PC-9 (cell line): ENCODE measurements at regions not wholly inside any gene's neighbourhood (a gene's known extent, or its start where the extent isn't known, plus 50 kb on each side); places are given as distances from the start of the nearest gene placed in this dataset.

Experiments
- BruUV-seq: library from RNA; stranded (reverse); fragments of 400-500 nt; replicated peaks from 2 replicates; lab custom pipeline; 2021; lab: Mats Ljungman, UMichigan
- CTCF ChIA-PET: fragments of 300-600 bp; sonication (Branson Sonifier 250); formaldehyde crosslinking; loops from one replicate; lab custom pipeline; 2022; ENCODE audit warnings: antibody characterized with exemption; lab: Charles Lee
- POLR2A ChIA-PET: fragments of 300-600 bp; sonication (Branson Sonifier 250); formaldehyde crosslinking; loops from one replicate; lab custom pipeline; 2022; ENCODE audit warnings: antibody characterized with exemption; ENCODE audit not compliant: unreplicated experiment; lab: Charles Lee
- DNase-seq, 2 experiments: peaks; one replicate each; pipeline versions ENCODE4 v3.0.0 to v3.0.0-alpha.2; 2015 to 2022; ENCODE audit warnings: mixed read lengths in 1 of 2
- H2AFZ ChIP-seq: fragments of 200-600 bp; sonication (generic); 2 replicates; pipeline ENCODE4 v1.8.1; 2017; ENCODE audit warnings: antibody characterized with exemption
- H3F3A ChIP-seq: fragments of 200-600 bp; sonication (generic); 2 replicates; pipeline ENCODE4 v1.8.1; 2017; ENCODE audit warnings: antibody characterized with exemption, mild to moderate bottlenecking, low read depth; ENCODE audit not compliant: insufficient read depth
- H3K27ac ChIP-seq: fragments of 200-600 bp; sonication (generic); 2 replicates; pipeline ENCODE4 v1.6.1; 2016; ENCODE audit warnings: mixed run types
- H3K27me3 ChIP-seq: fragments of 200-600 bp; sonication (generic); 2 replicates; pipeline ENCODE4 v1.6.1; 2016; ENCODE audit warnings: low read depth, mixed run types; ENCODE audit not compliant: insufficient read depth
- H3K36me3 ChIP-seq: fragments of 200-600 bp; sonication (generic); 2 replicates; pipeline ENCODE4 v1.6.1; 2016; ENCODE audit warnings: low read depth, mixed run types
- H3K4me1 ChIP-seq: fragments of 200-600 bp; sonication (generic); replicated peaks from 2 replicates; pipeline ENCODE4 v1.6.1; 2016; ENCODE audit warnings: mixed run types; ENCODE audit not compliant: insufficient read depth
- H3K4me2 ChIP-seq: fragments of 200-600 bp; sonication (generic); 2 replicates; pipeline ENCODE4 v1.6.1; 2017; ENCODE audit warnings: mixed run types
- H3K4me3 ChIP-seq: fragments of 200-600 bp; sonication (generic); 2 replicates; pipeline ENCODE4 v1.6.1; 2016; ENCODE audit warnings: mixed run types
- H3K79me2 ChIP-seq: fragments of 200-600 bp; sonication (generic); 2 replicates; pipeline ENCODE4 v1.6.1; 2017; ENCODE audit warnings: low read depth, mixed run types
- H3K9me2 ChIP-seq: fragments of 200-600 bp; sonication (generic); 2 replicates; pipeline ENCODE4 v1.8.1; 2017; ENCODE audit warnings: mild to moderate bottlenecking; ENCODE audit not compliant: insufficient read depth
- H3K9me3 ChIP-seq: fragments of 200-600 bp; sonication (generic); 2 replicates; pipeline ENCODE4 v1.8.1; 2016; ENCODE audit warnings: low read depth; ENCODE audit not compliant: insufficient read depth
- H4K20me1 ChIP-seq: fragments of 200-600 bp; sonication (generic); 2 replicates; pipeline ENCODE4 v1.8.1; 2017; ENCODE audit not compliant: insufficient read depth
- CTCF ChIP-seq: fragments of 200-600 bp; sonication (generic); conservative IDR thresholded peaks from 2 replicates; pipeline ENCODE4 v1.6.1; 2017; ENCODE audit warnings: mixed run types, antibody characterized with exemption, mild to moderate bottlenecking, moderate library complexity
- EZH2 ChIP-seq: fragments of 200-600 bp; sonication (generic); IDR thresholded peaks from 2 replicates; pipeline ENCODE4 v1.8.0; 2017; ENCODE audit warnings: antibody characterized with exemption, low read depth
- intact Hi-C: fragments of 100-400 bp; cut with micrococcal nuclease; formaldehyde crosslinking; loops from one replicate; pipeline ENCODE4 v1.10.0; 2022; ENCODE audit not compliant: unreplicated experiment

- DNase-seq, result no peak
- ChIA-PET POLR2A (interaction anchor here (0.5 to 0.6 kb wide), 2 partner anchors 898 to 981 kb away, joined by 3 to 5 read pairs; no protein-coding TSS in a partner anchor), CTCF (no interaction called here)
- no peak overlapping the region for H3K27ac ChIP-seq
- H3K4me2 ChIP-seq, result no peak overlapping the region
- H2AFZ ChIP-seq, result no peak overlapping the region
- H3K36me3 ChIP-seq, result no peaks in the 10 kb centered on the region
- no peaks in the 10 kb centered on the region for H3K9me3 ChIP-seq
- no peaks in the 10 kb centered on the region for H3K4me1 ChIP-seq
- no peak overlapping the region for H3K4me3 ChIP-seq
- no peaks in the 10 kb centered on the region for H3K9me2 ChIP-seq
- TF ChIP-seq EZH2 (no peak), CTCF (no peak)
- no peaks in the 10 kb centered on the region for H3K79me2 ChIP-seq
- no peaks in the 10 kb centered on the region for H4K20me1 ChIP-seq
- no peaks in the 10 kb centered on the region for H3F3A ChIP-seq
- BruUV-seq, result no TSS peak
- intact Hi-C loops, result loop anchor here (10.0 kb wide), 1 partner anchor 76 kb away; no protein-coding TSS in a partner anchor
- no peaks in the 10 kb centered on the region for H3K27me3 ChIP-seq
Observed at GRCh38 chr21:35948982-35949381, 111.3 kb downstream of the SETD4 start.

- BruUV-seq, result no TSS peak
- no peak for DNase-seq
- H3K9me3 ChIP-seq, result no peaks in the 10 kb centered on the region
- H3K36me3 ChIP-seq, result no peaks in the 10 kb centered on the region
- H2AFZ ChIP-seq, result no peak overlapping the region
- H3K9me2 ChIP-seq, result no peaks in the 10 kb centered on the region
- no peaks in the 10 kb centered on the region for H3F3A ChIP-seq
- CTCF ChIA-PET, result no interaction called here
- POLR2A ChIA-PET, result interaction anchor here (0.7 kb wide), 1 partner anchor 1255 kb away, joined by 4 read pairs; no protein-coding TSS in a partner anchor
- H3K4me2 ChIP-seq, result no peak overlapping the region
- H3K4me1 ChIP-seq, result no peaks in the 10 kb centered on the region
- TF ChIP-seq CTCF (no peak), EZH2 (no peak)
- no peaks in the 10 kb centered on the region for H4K20me1 ChIP-seq
- H3K79me2 ChIP-seq, result no peaks in the 10 kb centered on the region
- intact Hi-C loops, result loop anchor here (10.0 kb wide), 1 partner anchor 80 kb away; no protein-coding TSS in a partner anchor
- H3K27me3 ChIP-seq, result no peaks in the 10 kb centered on the region
- no peak overlapping the region for H3K4me3 ChIP-seq
- H3K27ac ChIP-seq, result no peak overlapping the region
Observed at GRCh38 chr21:35945089-35945671, 115.1 kb downstream of the SETD4 start.

- Histone ChIP-seq H3K27me3 (no peaks in the 10 kb centered on the region), H3K36me3 (no peaks in the 10 kb centered on the region), H3K79me2 (no peaks in the 10 kb centered on the region), H3K9me2 (no peaks in the 10 kb centered on the region), H3K27ac (no peak overlapping the region), H3K4me2 (no peak overlapping the region), H3K4me3 (no peak overlapping the region), H2AFZ (no peak overlapping the region), H4K20me1 (no peaks in the 10 kb centered on the region), H3K4me1 (no peaks in the 10 kb centered on the region), H3K9me3 (no peaks in the 10 kb centered on the region), H3F3A (no peaks in the 10 kb centered on the region)
- ChIA-PET CTCF (no interaction called here), POLR2A (no interaction called here)
- no TSS peak for BruUV-seq
- TF ChIP-seq EZH2 (no peak), CTCF (no peak)
- intact Hi-C loops, result loop anchor here (5.0 to 10.0 kb wide), 2 partner anchors 81 to 169 kb away; no protein-coding TSS in a partner anchor
- no peak for DNase-seq
Observed at GRCh38 chr21:35943752-35944151, 116.6 kb downstream of the SETD4 start.
